ENCODE measurements at regions not wholly inside any gene's neighbourhood (a gene's known extent, or its start where the extent isn't known, plus 50 kb on each side); places are given as distances from the start of the nearest gene placed in this dataset.

- no peak overlapping the region for H3K9ac ChIP-seq
Observed at GRCh38 chr10:10532236-10532635, 485.4 kb upstream of the CELF2 start.

GRCh38 chr10:10532826-10533225 is 484.8 kb upstream of the CELF2 start:
- H3K9ac ChIP-seq = no peak overlapping the region
- H3K4me2 ChIP-seq = no peak overlapping the region
- H3K36me3 ChIP-seq = no peaks in the 10 kb centered on the region
- no peaks in the 10 kb centered on the region for H3K27me3 ChIP-seq
- no peak overlapping the region for H3K27ac ChIP-seq
- H2AFZ ChIP-seq (replicated peaks) = no peak overlapping the region
- no peaks in the 10 kb centered on the region for H4K20me1 ChIP-seq (ENCODE audit: low read depth)
- no peak overlapping the region for H3K4me3 ChIP-seq
- H3K79me2 ChIP-seq (ENCODE audit: low read depth) = no peaks in the 10 kb centered on the region
- Mint-ChIP-seq H3K9me3 (peaks cover 5% of the 10 kb centered on the region), H3K4me1 (peaks cover 9% of the 10 kb centered on the region), H3K27me3 (ENCODE audit: insufficient read depth, low read depth) (peaks cover 8% of the 10 kb centered on the region), H3K27ac (no peak overlapping the region), H3K36me3 (no peaks in the 10 kb centered on the region), H3K4me3 (no peak overlapping the region)
- no peak for TF ChIP-seq EZH2phosphoT487 (IDR thresholded peaks at IDR 0.05)
- no peak for TF ChIP-seq CTCF (IDR thresholded peaks at IDR 0.05)
- TF ChIP-seq EZH2 (IDR thresholded peaks at IDR 0.05) = no peak
- no peaks in the 10 kb centered on the region for H3K9me3 ChIP-seq (ENCODE audit: low read depth)
- H3F3A ChIP-seq (ENCODE audit: low read depth) = no peaks in the 10 kb centered on the region
- no peaks in the 10 kb centered on the region for H3K4me1 ChIP-seq
- DNase-seq (ENCODE audit: low spot score) = no peak

More at GRCh38 chr10:10532236-10532635, 485.4 kb upstream of the CELF2 start:
- DNase-seq (ENCODE audit: low spot score) = no peak
- Histone ChIP-seq H3K4me2 (no peak overlapping the region), H3K79me2 (ENCODE audit: low read depth) (no peaks in the 10 kb centered on the region), H2AFZ (replicated peaks) (no peak overlapping the region), H3K4me3 (no peak overlapping the region), H3F3A (ENCODE audit: low read depth) (no peaks in the 10 kb centered on the region), H4K20me1 (ENCODE audit: low read depth) (no peaks in the 10 kb centered on the region), H3K36me3 (no peaks in the 10 kb centered on the region), H3K27ac (no peak overlapping the region), H3K4me1 (no peaks in the 10 kb centered on the region), H3K27me3 (no peaks in the 10 kb centered on the region), H3K9me3 (ENCODE audit: low read depth) (no peaks in the 10 kb centered on the region)
- H3K27me3 Mint-ChIP-seq (ENCODE audit: insufficient read depth, low read depth) = peaks cover 8% of the 10 kb centered on the region
- TF ChIP-seq EZH2phosphoT487 (IDR thresholded peaks at IDR 0.05) (no peak), EZH2 (IDR thresholded peaks at IDR 0.05) (no peak), CTCF (IDR thresholded peaks at IDR 0.05) (no peak)
- H3K4me1 Mint-ChIP-seq = peaks cover 9% of the 10 kb centered on the region
- H3K27ac Mint-ChIP-seq = no peak overlapping the region
- no peak overlapping the region for H3K4me3 Mint-ChIP-seq
- no peaks in the 10 kb centered on the region for H3K36me3 Mint-ChIP-seq
- peaks cover 5% of the 10 kb centered on the region for H3K9me3 Mint-ChIP-seq

GRCh38 chr10:10533437-10533836 is 484.2 kb upstream of the CELF2 start:
- peaks cover 5% of the 10 kb centered on the region for H3K9me3 Mint-ChIP-seq

More at GRCh38 chr10:10533437-10533836, 484.2 kb upstream of the CELF2 start:
- no peaks in the 10 kb centered on the region for H4K20me1 ChIP-seq (ENCODE audit: low read depth)
- TF ChIP-seq CTCF (IDR thresholded peaks at IDR 0.05) = no peak
- TF ChIP-seq EZH2phosphoT487 (IDR thresholded peaks at IDR 0.05) = no peak
- TF ChIP-seq EZH2 (IDR thresholded peaks at IDR 0.05) = no peak
- H3K9me3 ChIP-seq (ENCODE audit: low read depth) = no peaks in the 10 kb centered on the region
- H3K4me2 ChIP-seq = no peak overlapping the region
- Mint-ChIP-seq H3K4me1 (peaks cover 9% of the 10 kb centered on the region), H3K4me3 (no peak overlapping the region), H3K27me3 (ENCODE audit: insufficient read depth, low read depth) (peaks cover 8% of the 10 kb centered on the region), H3K36me3 (no peaks in the 10 kb centered on the region), H3K27ac (no peak overlapping the region)
- no peak overlapping the region for H3K9ac ChIP-seq
- H2AFZ ChIP-seq (replicated peaks) = no peak overlapping the region
- no peak overlapping the region for H3K27ac ChIP-seq
- no peaks in the 10 kb centered on the region for H3F3A ChIP-seq (ENCODE audit: low read depth)
- no peaks in the 10 kb centered on the region for H3K79me2 ChIP-seq (ENCODE audit: low read depth)
- no peaks in the 10 kb centered on the region for H3K27me3 ChIP-seq
- no peaks in the 10 kb centered on the region for H3K4me1 ChIP-seq
- H3K36me3 ChIP-seq = no peaks in the 10 kb centered on the region
- no peak for DNase-seq (ENCODE audit: low spot score)
- H3K4me3 ChIP-seq = no peak overlapping the region

Measured in neural progenitor cell (in vitro differentiated cells).